ENCODE measurements at regions not wholly inside any gene's neighbourhood (a gene's known extent, or its start where the extent isn't known, plus 50 kb on each side); places are given as distances from the start of the nearest gene placed in this dataset.

GRCh38 chr18:33817096-33817495, 239.1 kb downstream of the ASXL3 start:
- DNase-seq (ENCODE audit: low read depth): no peak

- DNase-seq (ENCODE audit: low read depth): no peak
Observed at GRCh38 chr18:33814546-33814945, 236.5 kb downstream of the ASXL3 start.

- no peak for DNase-seq (ENCODE audit: low read depth)
Observed at GRCh38 chr18:33812186-33812585, 234.2 kb downstream of the ASXL3 start.

DNA sequence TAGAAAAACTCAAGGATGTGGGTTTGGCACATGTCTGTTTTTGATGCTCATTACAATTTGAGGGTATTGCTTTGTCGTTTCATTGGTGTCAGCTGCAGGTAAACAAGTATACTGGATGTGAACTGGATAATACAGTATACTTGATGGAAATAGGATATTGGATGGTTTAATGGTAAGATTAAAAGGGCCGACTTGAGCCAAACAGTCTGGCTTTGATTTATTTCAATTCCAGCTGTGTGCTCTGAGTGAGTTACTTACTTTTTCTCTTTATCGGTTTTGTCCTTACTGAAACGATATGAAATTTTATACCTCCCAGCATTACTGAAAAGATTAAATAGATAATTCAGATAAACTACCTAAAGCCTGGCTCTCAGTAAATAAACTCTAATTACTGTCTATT, 227.6 kb downstream of the ASXL3 start:
- DNase-seq (ENCODE audit: low read depth): no peak

GRCh38 chr18:33804258-33804657, 226.2 kb downstream of the ASXL3 start:
- DNase-seq (ENCODE audit: low read depth): no peak

- no peak for DNase-seq (ENCODE audit: low read depth)
Observed at GRCh38 chr18:33803636-33804035, 225.6 kb downstream of the ASXL3 start.

GRCh38 chr18:33802955-33803354, 224.9 kb downstream of the ASXL3 start:
- DNase-seq (ENCODE audit: low read depth): no peak

Data from HS-27A (cell line).